IMR-90 (cell line): ENCODE measurements at regions not wholly inside any gene's neighbourhood (a gene's known extent, or its start where the extent isn't known, plus 50 kb on each side); places are given as distances from the start of the nearest gene placed in this dataset.

Experiments used
- ATAC-seq: fragments of 200-7000 bp; cut with Tn5 transposase; 2 replicates; pipeline ENCODE4 v1.9.1; 2020; ENCODE audit warnings: low read depth, mild to moderate bottlenecking, moderate library complexity
- BruUV-seq: library from RNA; stranded (reverse); fragments of 400-500 nt; replicated peaks from 2 replicates; lab custom pipeline; 2021; lab: Mats Ljungman, UMichigan
- CTCF ChIA-PET: fragments of 300-600 bp; formaldehyde crosslinking; extraction: SDS; loops from one replicate; lab custom pipeline; 2021; ENCODE audit warnings: antibody characterized with exemption; lab: Yijun Ruan, JAX
- POLR2A ChIA-PET: fragments of 300-600 bp; sonication (Branson Sonifier 250); formaldehyde crosslinking; loops from one replicate; lab custom pipeline; 2022; ENCODE audit warnings: antibody characterized with exemption; ENCODE audit not compliant: unreplicated experiment; lab: Charles Lee
- DNase-seq: peaks from one replicate; pipeline ENCODE4 v3.0.0; 2013
- H2AFZ ChIP-seq: replicated peaks from 2 replicates; pipeline ENCODE3; 2013; ENCODE audit warnings: low read length, mild to moderate bottlenecking; ENCODE audit not compliant: poor library complexity
- H2AK5ac ChIP-seq: 2 replicates; pipeline ENCODE4 v1.6.1; 2013; ENCODE audit warnings: low read depth, low read length, inconsistent platforms
- H2AK9ac ChIP-seq: replicated peaks from 2 replicates; pipeline ENCODE3; 2013; ENCODE audit warnings: mild to moderate bottlenecking, low read depth, low read length, moderate library complexity; ENCODE audit not compliant: poor library complexity
- H2BK120ac ChIP-seq: 2 replicates; pipeline ENCODE4 v1.6.1; 2013; ENCODE audit warnings: low read depth, low read length, inconsistent platforms
- H2BK15ac ChIP-seq: 3 replicates; pipeline ENCODE4 v1.6.1; 2013; ENCODE audit warnings: low read depth, low read length, inconsistent platforms
- H2BK20ac ChIP-seq: 2 replicates; pipeline ENCODE4 v1.6.1; 2013; ENCODE audit warnings: low read depth, mild to moderate bottlenecking, inconsistent platforms, low read length, moderate library complexity
- H2BK5ac ChIP-seq: 2 replicates; pipeline ENCODE4 v1.6.1; 2013; ENCODE audit warnings: mild to moderate bottlenecking, low read depth, low read length, inconsistent platforms; ENCODE audit not compliant: poor library complexity, severe bottlenecking
- H3K14ac ChIP-seq: replicated peaks from 2 replicates; pipeline ENCODE4 v1.6.1; 2013; ENCODE audit warnings: low read depth, low read length, inconsistent platforms
- H3K18ac ChIP-seq: 2 replicates; pipeline ENCODE4 v1.6.1; 2013; ENCODE audit warnings: low read depth, low read length, control low read depth
- H3K23ac ChIP-seq: 2 replicates; pipeline ENCODE4 v1.6.1; 2013; ENCODE audit warnings: low read depth, low read length, inconsistent platforms
- H3K27ac ChIP-seq: 2 replicates; pipeline ENCODE4 v1.5.1; 2013; ENCODE audit warnings: mild to moderate bottlenecking, control low read depth, low read length; ENCODE audit not compliant: insufficient read depth
- H3K27me3 ChIP-seq: 2 replicates; pipeline ENCODE4 v1.6.1; 2013; ENCODE audit warnings: low read length; ENCODE audit not compliant: control insufficient read depth, insufficient read depth
- H3K36me3 ChIP-seq: 2 replicates; pipeline ENCODE4 v1.6.1; 2013; ENCODE audit warnings: low read length, mixed read lengths; ENCODE audit not compliant: control insufficient read depth, insufficient read depth
- H3K4ac ChIP-seq: 2 replicates; pipeline ENCODE4 v1.6.1; 2013; ENCODE audit warnings: low read depth, low read length, inconsistent platforms
- H3K4me1 ChIP-seq: 2 replicates; pipeline ENCODE4 v1.6.1; 2013; ENCODE audit warnings: low read length, mixed read lengths; ENCODE audit not compliant: control insufficient read depth, insufficient read depth
- H3K4me2 ChIP-seq: 2 replicates; pipeline ENCODE4 v1.6.1; 2013; ENCODE audit warnings: low read depth, mild to moderate bottlenecking, control low read depth, low read length, moderate library complexity
- H3K4me3 ChIP-seq: 2 replicates; pipeline ENCODE4 v1.5.1; 2013; ENCODE audit warnings: low read depth, mild to moderate bottlenecking, control low read depth, low read length, moderate library complexity; ENCODE audit not compliant: insufficient read depth
- H3K56ac ChIP-seq: 2 replicates; pipeline ENCODE4 v1.6.1; 2013; ENCODE audit warnings: low read length, inconsistent platforms; ENCODE audit not compliant: insufficient read depth; ENCODE audit errors: extremely low read depth
- H3K79me1 ChIP-seq, 2 experiments: 2 replicates each; pipeline ENCODE4 v1.6.1; 2013; ENCODE audit warnings: low read length in 2 of 2, inconsistent platforms in 1 of 2, low read depth in 1 of 2
- H3K9ac ChIP-seq: 2 replicates; pipeline ENCODE4 v1.6.1; 2013; ENCODE audit warnings: low read depth, low read length, control low read depth
- H3K9me1 ChIP-seq: 2 replicates; pipeline ENCODE4 v1.6.1; 2013; ENCODE audit warnings: low read length, inconsistent platforms; ENCODE audit not compliant: insufficient read depth
- H3K9me3 ChIP-seq: 2 replicates; pipeline ENCODE4 v1.6.1; 2013; ENCODE audit warnings: low read length; ENCODE audit not compliant: control insufficient read depth, insufficient read depth
- H4K20me1 ChIP-seq: 2 replicates; pipeline ENCODE4 v1.6.1; 2013; ENCODE audit warnings: low read length, inconsistent platforms; ENCODE audit not compliant: insufficient read depth
- H4K5ac ChIP-seq: 2 replicates; pipeline ENCODE4 v1.6.1; 2013; ENCODE audit warnings: mild to moderate bottlenecking, low read depth, low read length, control low read depth
- H4K8ac ChIP-seq, 2 experiments: 2 replicates each; pipeline ENCODE4 v1.6.1; 2013; ENCODE audit warnings: low read depth in 2 of 2, low read length in 2 of 2, control low read depth in 1 of 2, inconsistent platforms in 1 of 2
- H4K91ac ChIP-seq: 2 replicates; pipeline ENCODE4 v1.6.1; 2013; ENCODE audit warnings: low read depth, low read length, inconsistent platforms; ENCODE audit not compliant: insufficient read depth
- BHLHE40 ChIP-seq: fragments of 150-350 bp; IDR thresholded peaks from 2 replicates; pipeline ENCODE4 v1.6.1; 2016; ENCODE audit warnings: mild to moderate bottlenecking, low read depth, low read length
- CEBPB ChIP-seq: IDR thresholded peaks from 2 replicates; pipeline ENCODE4 v1.6.1; 2012; ENCODE audit warnings: low read depth, low read length, improper control_type of control experiment
- CTCF ChIP-seq: conservative IDR thresholded peaks from 2 replicates; pipeline ENCODE4 v1.5.1; 2012; ENCODE audit warnings: mild to moderate bottlenecking, low read depth, low read length, improper control_type of control experiment
- ELK1 ChIP-seq: fragments of 150-350 bp; IDR thresholded peaks from 2 replicates; pipeline ENCODE4 v1.6.1; 2016; ENCODE audit warnings: low read depth, mild to moderate bottlenecking, low read length, moderate library complexity, borderline replicate concordance
- FOS ChIP-seq: fragments of 150-350 bp; IDR thresholded peaks from 2 replicates; pipeline ENCODE4 v1.6.1; 2016; ENCODE audit warnings: low read depth, low read length
- RAD21 ChIP-seq: IDR thresholded peaks from 2 replicates; pipeline ENCODE4 v1.6.1; 2012; ENCODE audit warnings: low read length, improper control_type of control experiment
- WGBS, 2 experiments: methylation state at CpG; one replicate each; pipeline versions ENCODE4 v1.1.5 to v1.1.7; 2013; ENCODE audit warnings: missing lambda C conversion rate in 2 of 2; ENCODE audit not compliant: insufficient read length in 1 of 2; ENCODE audit errors: extremely low coverage in 2 of 2; 5-methylcytosine and 5-hydroxymethylcytosine counted together
- dilution Hi-C: fragments of 300-500 bp; cut with HindIII; formaldehyde crosslinking; loops from one replicate; pipeline ENCODE4 v1.14.3; 2018; ENCODE audit warnings: low sequenced_read_pairs; ENCODE audit not compliant: unreplicated experiment
- in situ Hi-C: fragments of 300-500 bp; cut with MboI; formaldehyde crosslinking; loops from 3 replicates; pipeline ENCODE4 v1.14.3; 2019; ENCODE audit warnings: low sequenced_read_pairs, inconsistent platforms, mixed read lengths
- intact Hi-C: fragments of 100-400 bp; cut with micrococcal nuclease; formaldehyde crosslinking; loops from 2 replicates; pipeline ENCODE4 v1.10.0; 2022

GRCh38 chr4:91795947-91796346 lies 507.8 kb upstream of the GRID2 start:
- no peak overlapping the region for H3K56ac ChIP-seq
- TF ChIP-seq CTCF (no peak), FOS (no peak), RAD21 (no peak), BHLHE40 (no peak), CEBPB (peak; percentile 39; the same call in 1 of the 2 replicates), ELK1 (no peak)
- H3K4me2 ChIP-seq = no peak overlapping the region
- WGBS, 2 experiments = no CpG with 5 or more reads among the region's 1 CpG
- peaks cover 6% of the 10 kb centered on the region for H3K9me3 ChIP-seq
- no peak for DNase-seq
- no peak overlapping the region for H2BK15ac ChIP-seq
- intact Hi-C loops (no loop called here), in situ Hi-C loops (no loop called here), dilution Hi-C loops (no loop called here)
- H3K9me1 ChIP-seq = no peaks in the 10 kb centered on the region
- H3K36me3 ChIP-seq = no peaks in the 10 kb centered on the region
- ATAC-seq = no peak
- no peak overlapping the region for H3K18ac ChIP-seq
- H3K4ac ChIP-seq = no peak overlapping the region
- H3K4me1 ChIP-seq = no peaks in the 10 kb centered on the region
- CTCF ChIA-PET = no interaction called here
- BruUV-seq = no TSS peak
- H3K27ac ChIP-seq = no peak overlapping the region
- H2AK5ac ChIP-seq = no peak overlapping the region
- H2BK120ac ChIP-seq = no peak overlapping the region
- no peak overlapping the region for H3K23ac ChIP-seq
- no peak overlapping the region for H2AK9ac ChIP-seq
- no peak overlapping the region for H3K9ac ChIP-seq
- no peaks in the 10 kb centered on the region for H3K27me3 ChIP-seq
- no peaks in the 10 kb centered on the region for H3K79me1 ChIP-seq
- no peak overlapping the region for H3K4me3 ChIP-seq
- H4K8ac ChIP-seq = no peak overlapping the region
- H2BK20ac ChIP-seq = no peak overlapping the region
- POLR2A ChIA-PET = no interaction called here
- H3K14ac ChIP-seq = no peak overlapping the region
- no peak overlapping the region for H2BK5ac ChIP-seq
- H4K5ac ChIP-seq = no peak overlapping the region
- no peak overlapping the region for H4K91ac ChIP-seq
- no peak overlapping the region for H2AFZ ChIP-seq
- H4K20me1 ChIP-seq = no peaks in the 10 kb centered on the region
